H1 (cell line): ENCODE measurements at regions not wholly inside any gene's neighbourhood (a gene's known extent, or its start where the extent isn't known, plus 50 kb on each side); places are given as distances from the start of the nearest gene placed in this dataset.

ENCODE experiments used
- CTCF ChIA-PET: fragments of 300-600 bp; sonication (Branson Sonifier 250); formaldehyde crosslinking; loops from one replicate; lab custom pipeline; 2021; ENCODE audit not compliant: partially characterized antibody; lab: Charles Lee
- POLR2A ChIA-PET: fragments of 300-600 bp; sonication (Branson Sonifier 250); formaldehyde crosslinking; loops from one replicate; lab custom pipeline; 2021; ENCODE audit warnings: inconsistent platforms; ENCODE audit not compliant: partially characterized antibody; lab: Charles Lee
- DNase-seq, 2 experiments: peaks; one replicate each; pipeline versions ENCODE4 v3.0.0 to v3.0.0-alpha.2; 2010 to 2022; ENCODE audit warnings: low spot score in 2 of 2, low read depth in 1 of 2, mixed read lengths in 1 of 2
- FAIRE-seq: peaks from 2 replicates; lab custom pipeline; 2011; peaks lifted over from hg19 to GRCh38; lab: Jason Lieb, UNC
- H2AFZ ChIP-seq: 2 replicates; pipeline ENCODE4 v1.8.1; 2012; ENCODE audit warnings: low read length, inconsistent platforms
- H2AK5ac ChIP-seq: 2 replicates; pipeline ENCODE4 v1.6.1; 2013; ENCODE audit warnings: low read depth, low read length
- H2BK120ac ChIP-seq: replicated peaks from 2 replicates; pipeline ENCODE3; 2013; ENCODE audit warnings: low read depth, low read length, inconsistent platforms
- H2BK12ac ChIP-seq: 2 replicates; pipeline ENCODE4 v1.6.1; 2013; ENCODE audit warnings: low read depth, low read length
- H2BK15ac ChIP-seq: 2 replicates; pipeline ENCODE4 v1.6.1; 2013; ENCODE audit warnings: low read length
- H2BK20ac ChIP-seq: 2 replicates; pipeline ENCODE4 v1.6.1; 2013; ENCODE audit warnings: low read length
- H2BK5ac ChIP-seq: 2 replicates; pipeline ENCODE4 v1.6.1; 2013; ENCODE audit warnings: low read depth, low read length
- H3K14ac ChIP-seq: 2 replicates; pipeline ENCODE4 v1.6.1; 2013; ENCODE audit warnings: inconsistent platforms; ENCODE audit not compliant: insufficient read length
- H3K18ac ChIP-seq: 2 replicates; pipeline ENCODE4 v1.6.1; 2013; ENCODE audit warnings: low read length; ENCODE audit errors: extremely low read depth
- H3K23ac ChIP-seq: 2 replicates; pipeline ENCODE4 v1.6.1; 2013; ENCODE audit warnings: inconsistent platforms; ENCODE audit not compliant: insufficient read length
- H3K23me2 ChIP-seq: 2 replicates; pipeline ENCODE4 v1.6.1; 2013; ENCODE audit warnings: low read depth, low read length
- H3K27ac ChIP-seq: 2 replicates; pipeline ENCODE4 v1.6.1; 2011; ENCODE audit warnings: low read depth, low read length, inconsistent platforms
- H3K27me3 ChIP-seq, 4 experiments: replicated peaks in 1 of 4; 1 replicate in 1 of 4; 2 replicates in 3 of 4; pipeline versions ENCODE4 v1.6.1 to v1.8.1; 2011 to 2013; ENCODE audit warnings: low read length in 3 of 4, mild to moderate bottlenecking in 3 of 4, inconsistent platforms in 2 of 4, mixed read lengths in 2 of 4, moderate library complexity in 1 of 4; ENCODE audit not compliant: control insufficient read depth in 3 of 4, insufficient read depth in 3 of 4; ENCODE audit errors: extremely low read depth in 1 of 4
- H3K36me3 ChIP-seq, 4 experiments: 2 replicates each; pipeline versions ENCODE4 v1.6.1 to v1.8.1; 2011 to 2013; ENCODE audit warnings: mild to moderate bottlenecking in 4 of 4, low read length in 3 of 4, moderate library complexity in 2 of 4, control low read depth in 1 of 4, inconsistent platforms in 1 of 4; ENCODE audit not compliant: insufficient read depth in 4 of 4, control insufficient read depth in 2 of 4
- H3K4ac ChIP-seq: replicated peaks from 2 replicates; pipeline ENCODE3; 2013; ENCODE audit warnings: low read length, low read depth, mixed read lengths, inconsistent platforms; ENCODE audit not compliant: insufficient read length
- H3K4me1 ChIP-seq, 4 experiments: replicated peaks in 1 of 4; 1 replicate in 1 of 4; 2 replicates in 3 of 4; pipeline versions ENCODE4 v1.6.1 to v1.8.1; 2011 to 2013; ENCODE audit warnings: low read length in 3 of 4, inconsistent platforms in 2 of 4, mixed read lengths in 1 of 4; ENCODE audit not compliant: insufficient read depth in 4 of 4, control insufficient read depth in 3 of 4
- H3K4me2 ChIP-seq, 2 experiments: 2 replicates each; pipeline versions ENCODE4 v1.6.1 to v1.8.1; 2011 to 2013; ENCODE audit warnings: low read depth in 2 of 2, low read length in 2 of 2, control low read depth in 1 of 2, inconsistent platforms in 1 of 2, mild to moderate bottlenecking in 1 of 2; ENCODE audit not compliant: insufficient read depth in 1 of 2
- H3K4me3 ChIP-seq, 4 experiments: fragments of 200-600, 300-600 bp in 1 of 4; sonication (generic), shearing (Covaris generic), sonication (Bioruptor Twin) in 1 of 4; 2 replicates each; pipeline versions ENCODE4 v1.5.1 to v1.8.1; 2011 to 2016; ENCODE audit warnings: low read length in 4 of 4, low read depth in 3 of 4, control low read depth in 2 of 4, inconsistent platforms in 2 of 4, mild to moderate bottlenecking in 2 of 4, mixed read lengths in 1 of 4, moderate library complexity in 1 of 4; ENCODE audit not compliant: insufficient read depth in 2 of 4; ENCODE audit errors: extremely low read depth in 1 of 4
- H3K56ac ChIP-seq: replicated peaks from 2 replicates; pipeline ENCODE3; 2013; ENCODE audit warnings: low read depth, mild to moderate bottlenecking, mixed read lengths, low read length, inconsistent platforms; ENCODE audit not compliant: insufficient read length
- H3K79me1 ChIP-seq: 2 replicates; pipeline ENCODE4 v1.6.1; 2013; ENCODE audit warnings: low read depth, low read length, control low read depth
- H3K79me2 ChIP-seq, 2 experiments: 2 replicates each; pipeline versions ENCODE4 v1.6.1 to v1.8.1; 2012 to 2013; ENCODE audit warnings: low read length in 2 of 2, mild to moderate bottlenecking in 2 of 2, inconsistent platforms in 1 of 2; ENCODE audit not compliant: insufficient read depth in 2 of 2, control insufficient read depth in 1 of 2
- H3K9ac ChIP-seq, 4 experiments: replicated peaks in 1 of 4; 1 replicate in 1 of 4; 2 replicates in 3 of 4; pipeline versions ENCODE4 v1.6.1 to v1.8.1; 2011 to 2013; ENCODE audit warnings: low read depth in 3 of 4, low read length in 3 of 4, control low read depth in 2 of 4, mild to moderate bottlenecking in 2 of 4, moderate library complexity in 2 of 4, inconsistent platforms in 1 of 4; ENCODE audit errors: extremely low read depth in 1 of 4
- H3K9me3 ChIP-seq, 2 experiments: 2 replicates each; pipeline versions ENCODE4 v1.6.1 to v1.8.1; 2012 to 2013; ENCODE audit warnings: mild to moderate bottlenecking in 2 of 2, moderate library complexity in 2 of 2, control low read depth in 1 of 2, inconsistent platforms in 1 of 2, low read depth in 1 of 2, low read length in 1 of 2, mixed read lengths in 1 of 2; ENCODE audit not compliant: insufficient read depth in 2 of 2
- H4K20me1 ChIP-seq, 2 experiments: replicated peaks in 1 of 2; 2 replicates each; pipeline versions ENCODE3 to v1.8.1; 2011 to 2013; ENCODE audit warnings: inconsistent platforms in 2 of 2, low read length in 2 of 2, mild to moderate bottlenecking in 1 of 2; ENCODE audit not compliant: insufficient read depth in 2 of 2, control insufficient read depth in 1 of 2
- H4K5ac ChIP-seq: 2 replicates; pipeline ENCODE4 v1.6.1; 2013; ENCODE audit warnings: low read length, low read depth, mixed read lengths, inconsistent platforms; ENCODE audit not compliant: insufficient read length
- H4K8ac ChIP-seq: 2 replicates; pipeline ENCODE4 v1.8.0; 2013; ENCODE audit warnings: mild to moderate bottlenecking, moderate library complexity, low read length, inconsistent platforms; ENCODE audit not compliant: insufficient read depth; ENCODE audit errors: extremely low read depth
- H4K91ac ChIP-seq: replicated peaks from 2 replicates; pipeline ENCODE3; 2013; ENCODE audit warnings: low read length, mixed read lengths, inconsistent platforms; ENCODE audit not compliant: insufficient read length
- CEBPB ChIP-seq: IDR thresholded peaks from 2 replicates; pipeline ENCODE4 v1.6.1; 2012; ENCODE audit warnings: low read depth, low read length
- MAFK ChIP-seq: IDR thresholded peaks from 2 replicates; pipeline ENCODE4 v1.6.1; 2012; ENCODE audit warnings: low read depth, mild to moderate bottlenecking, improper control_type of control experiment, low read length
- WGBS, 2 experiments: shearing (Covaris generic) in 1 of 2; methylation state at CpG; one replicate each; pipeline versions ENCODE4 v1.1.6 to v1.1.7; 2013 to 2015; ENCODE audit warnings: low lambda C conversion rate in 2 of 2, mixed read lengths in 2 of 2, inconsistent platforms in 1 of 2, low coverage in 1 of 2, missing lambda C conversion rate in 1 of 2; ENCODE audit not compliant: insufficient replicate concordance in 2 of 2, insufficient coverage in 1 of 2, insufficient read length in 1 of 2; ENCODE audit errors: extremely low coverage in 1 of 2, missing lambda C conversion rate in 1 of 2; 5-methylcytosine and 5-hydroxymethylcytosine counted together

DNA sequence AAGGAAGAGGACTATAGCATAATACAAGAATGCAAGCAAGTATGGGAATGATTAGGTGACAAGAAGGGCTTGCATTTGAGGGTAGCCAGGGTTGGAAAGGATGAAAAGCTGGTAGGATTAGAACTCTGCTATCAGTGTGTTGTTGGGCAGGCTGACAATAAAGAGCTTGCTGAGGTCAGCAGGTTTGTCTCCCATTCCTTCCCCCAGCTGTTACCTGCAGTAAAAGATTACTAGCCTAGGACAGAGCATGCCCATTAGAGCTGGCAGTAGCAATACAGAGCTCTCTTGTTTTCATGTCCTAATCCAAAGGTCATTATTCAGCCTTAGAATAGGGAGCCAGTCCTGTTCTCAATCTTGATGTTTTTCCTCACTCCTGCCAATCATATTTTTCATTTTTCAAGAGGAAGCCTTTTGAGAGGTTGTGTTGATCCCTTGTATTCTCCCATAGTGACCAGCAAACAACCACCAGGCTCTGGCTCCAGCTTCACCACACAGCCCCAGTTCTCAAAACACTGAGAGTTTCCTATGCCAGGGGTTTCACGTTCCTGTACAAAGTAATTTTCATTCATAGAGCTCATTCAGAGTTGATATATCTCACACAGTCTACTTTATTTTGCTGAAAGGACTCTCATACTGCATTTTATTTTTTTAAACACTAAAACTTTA lies 71.7 kb downstream of the OR2K2 start:
- H3K4me2 ChIP-seq = no peak overlapping the region
- no peak overlapping the region for H3K18ac ChIP-seq
- no peak overlapping the region for H3K14ac ChIP-seq
- no peak overlapping the region for H3K4ac ChIP-seq
- no peak overlapping the region for H4K8ac ChIP-seq
- DNase-seq = no peak
- H3K27ac ChIP-seq = no peak overlapping the region
- no peak for FAIRE-seq
- no peaks in the 10 kb centered on the region for H3K27me3 ChIP-seq
- H3K23ac ChIP-seq = no peak overlapping the region
- H3K9me3 ChIP-seq = no peaks in the 10 kb centered on the region
- H2AK5ac ChIP-seq = no peak overlapping the region
- H2AFZ ChIP-seq = 0 out of 2 replicates have a peak overlapping the region, but pooled peaks have one; percentile 24
- H3K4me3 ChIP-seq = no peak overlapping the region
- POLR2A ChIA-PET = no interaction called here
- H3K56ac ChIP-seq = no peak overlapping the region
- no peak overlapping the region for H4K91ac ChIP-seq
- no peak overlapping the region for H2BK120ac ChIP-seq
- H2BK20ac ChIP-seq = no peak overlapping the region
- H3K23me2 ChIP-seq = no peaks in the 10 kb centered on the region
- no peaks in the 10 kb centered on the region for H4K20me1 ChIP-seq
- H3K36me3 ChIP-seq = no peaks in the 10 kb centered on the region
- H2BK12ac ChIP-seq = no peak overlapping the region
- no peaks in the 10 kb centered on the region for H3K79me2 ChIP-seq
- 0 out of 2 replicates have a peak overlapping the region, but pooled peaks have one; percentile 5 for H2BK5ac ChIP-seq
- TF ChIP-seq MAFK (peak; percentile 44; the same call in 1 of the 2 replicates), CEBPB (no peak)
- no peak overlapping the region for H2BK15ac ChIP-seq
- H3K9ac ChIP-seq = no peak overlapping the region
- WGBS, 2 experiments = 90% methylated on average over 1 of the region's 1 CpG; no CpG with 5 or more reads in 1 of the 2 experiments
- no peaks in the 10 kb centered on the region for H3K79me1 ChIP-seq
- H4K5ac ChIP-seq = no peak overlapping the region
- CTCF ChIA-PET = interaction anchor here (0.7 kb wide), 1 partner anchor 28 kb away, joined by 3 read pairs; no protein-coding TSS in a partner anchor
- H3K4me1 ChIP-seq = no peaks in the 10 kb centered on the region
